Ammon's horn (tissue), 1 donor: ENCODE measurements at regions not wholly inside any gene's neighbourhood (a gene's known extent, or its start where the extent isn't known, plus 50 kb on each side); places are given as distances from the start of the nearest gene placed in this dataset.
"Not testable (repeated sequence)": the region's sequence is repeated elsewhere in the genome, so short reads cannot be mapped to it uniquely, and the experiment has no call there.

Experiments used
- DNase-seq: peaks from one replicate; pipeline ENCODE4 v3.0.0-alpha.2; 2016; ENCODE audit warnings: low spot score

DNA sequence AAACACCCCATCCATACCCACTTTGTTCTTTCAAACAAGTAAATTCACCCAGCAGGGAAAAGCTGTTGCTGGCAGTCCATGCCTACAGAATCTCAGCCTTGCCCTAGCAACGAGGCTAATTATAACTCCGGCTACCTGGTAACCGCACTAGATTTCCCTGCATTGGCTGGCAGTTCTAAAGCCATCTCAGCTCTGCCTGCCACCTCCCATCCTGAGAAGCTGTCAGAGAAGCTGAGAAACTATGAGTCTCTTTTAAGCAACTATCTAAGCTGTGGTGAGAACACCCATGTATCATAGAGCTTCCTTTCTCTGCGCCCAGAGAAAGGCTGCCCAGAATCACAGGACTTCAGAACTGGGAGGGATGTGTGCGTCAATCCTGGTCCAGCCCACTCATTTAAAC lies 126.5 kb upstream of the NBPF9 start:
- not testable (repeated sequence) for DNase-seq

- DNase-seq, result not testable (repeated sequence)
Observed at GRCh38 chr1:149234926-149235914, 131.9 kb upstream of the NBPF9 start.

- not testable (repeated sequence) for DNase-seq
Observed at GRCh38 chr1:149237515-149237914, 134.2 kb upstream of the NBPF9 start.

DNA sequence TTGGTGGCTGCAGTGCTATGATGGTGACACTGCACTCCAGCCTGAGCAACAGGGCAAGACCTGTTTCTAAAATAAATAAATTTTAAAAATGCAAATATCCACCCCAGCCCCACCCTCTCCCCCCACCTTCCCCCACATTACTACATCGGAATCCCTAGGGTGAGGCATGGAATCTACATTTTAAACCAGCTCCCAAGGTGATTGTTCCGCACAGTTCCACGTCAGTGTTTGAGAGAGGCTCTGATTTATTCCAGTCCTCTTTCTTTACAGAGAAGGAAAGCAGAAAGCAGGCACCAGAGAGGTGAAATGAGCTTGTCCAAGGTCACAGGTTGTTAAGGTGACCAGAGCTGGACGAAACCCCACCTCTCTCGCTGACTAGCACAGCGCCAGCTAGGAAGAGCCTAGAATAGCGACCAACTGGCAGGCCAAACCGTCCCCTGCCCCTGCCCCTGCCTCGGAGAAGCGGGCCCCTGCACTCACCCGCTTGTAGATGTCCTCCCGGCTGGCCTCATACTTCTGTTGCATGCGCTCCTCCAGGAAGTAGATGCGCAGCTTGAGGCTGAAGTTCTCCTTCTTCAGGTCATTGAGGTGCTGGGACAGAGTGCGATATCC lies 136.7 kb upstream of the NBPF9 start:
- DNase-seq, result not testable (repeated sequence)

- DNase-seq, result not testable (repeated sequence)
Observed at GRCh38 chr1:149240530-149240929, 137.2 kb upstream of the NBPF9 start.

- not testable (repeated sequence) for DNase-seq
Observed at GRCh38 chr1:149241272-149241671, 137.9 kb upstream of the NBPF9 start.

DNA sequence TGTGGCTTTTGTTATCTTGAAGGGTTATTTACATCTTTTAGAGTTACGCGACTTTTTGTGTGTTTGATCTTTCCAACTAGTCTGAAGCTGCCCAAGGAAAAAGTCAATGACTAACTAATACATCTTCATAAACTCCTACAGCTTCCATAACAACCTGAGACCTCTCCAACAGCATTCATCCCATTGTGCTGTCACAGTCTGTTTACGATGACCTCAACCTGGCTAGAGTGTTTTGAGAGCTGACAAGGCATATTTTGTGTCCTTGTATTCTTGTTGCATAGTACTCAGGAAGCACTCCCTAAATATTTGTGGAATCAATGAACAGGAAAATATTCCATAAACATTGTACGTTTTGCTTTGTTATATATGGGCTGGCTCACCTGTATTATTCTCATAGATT lies 140.2 kb upstream of the NBPF9 start:
- not testable (repeated sequence) for DNase-seq

GRCh38 chr1:149244621-149245020 lies 141.3 kb upstream of the NBPF9 start:
- not testable (repeated sequence) for DNase-seq

DNA sequence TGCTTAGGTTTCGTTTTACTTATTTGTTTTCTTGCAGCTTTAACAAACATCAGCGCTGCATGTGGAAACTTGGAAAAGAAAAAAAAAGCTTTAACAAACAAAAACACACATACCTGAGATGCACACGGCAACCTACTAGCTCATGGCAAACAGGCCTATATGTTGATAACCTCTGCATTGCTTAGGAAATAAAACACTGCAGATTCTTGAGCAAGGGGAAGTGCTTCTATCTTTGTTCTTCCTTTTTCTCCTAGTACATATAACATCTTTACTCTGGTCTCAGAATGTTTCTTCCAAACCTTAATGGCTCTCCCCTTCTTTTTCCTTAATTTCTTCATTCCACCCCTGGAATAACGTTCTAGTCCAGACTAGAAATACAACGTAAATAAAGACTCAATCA lies 142.9 kb upstream of the NBPF9 start:
- DNase-seq, result not testable (repeated sequence)

GRCh38 chr1:149248610-149249009 lies 145.3 kb upstream of the NBPF9 start:
- not testable (repeated sequence) for DNase-seq

DNA sequence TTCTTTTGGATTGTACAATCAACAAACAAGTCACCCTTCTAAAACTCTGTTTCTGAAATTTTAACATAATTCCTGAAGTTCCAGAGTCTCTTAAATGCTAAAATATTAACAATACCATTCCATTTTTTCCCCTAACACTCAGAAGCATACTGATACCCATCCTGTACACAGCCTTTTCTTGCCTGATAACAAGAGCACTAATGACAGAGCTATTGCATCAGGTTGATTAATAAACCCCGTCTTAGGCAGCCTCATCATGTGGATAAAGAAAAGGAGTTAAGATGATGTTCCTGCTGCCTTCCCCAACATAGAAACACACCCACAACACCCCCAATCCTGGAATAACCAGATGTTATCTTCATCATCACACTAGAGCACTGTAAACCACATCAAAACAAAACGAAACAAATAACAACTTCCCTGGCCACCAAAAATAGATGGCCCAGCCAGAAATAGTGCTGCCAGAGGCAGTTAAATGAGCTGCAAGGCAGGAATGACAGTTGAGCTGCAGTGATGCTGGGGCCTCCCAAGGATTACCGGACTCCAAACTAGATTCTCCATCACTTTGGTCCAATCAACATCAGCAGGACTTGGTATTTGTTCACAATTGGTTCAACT lies 146.6 kb upstream of the NBPF9 start:
- not testable (repeated sequence) for DNase-seq

- not testable (repeated sequence) for DNase-seq
Observed at GRCh38 chr1:149254894-149255847, 151.8 kb upstream of the NBPF9 start.

- DNase-seq, result not testable (repeated sequence)
Observed at GRCh38 chr1:149260284-149260683, 156.9 kb upstream of the NBPF9 start.

DNA sequence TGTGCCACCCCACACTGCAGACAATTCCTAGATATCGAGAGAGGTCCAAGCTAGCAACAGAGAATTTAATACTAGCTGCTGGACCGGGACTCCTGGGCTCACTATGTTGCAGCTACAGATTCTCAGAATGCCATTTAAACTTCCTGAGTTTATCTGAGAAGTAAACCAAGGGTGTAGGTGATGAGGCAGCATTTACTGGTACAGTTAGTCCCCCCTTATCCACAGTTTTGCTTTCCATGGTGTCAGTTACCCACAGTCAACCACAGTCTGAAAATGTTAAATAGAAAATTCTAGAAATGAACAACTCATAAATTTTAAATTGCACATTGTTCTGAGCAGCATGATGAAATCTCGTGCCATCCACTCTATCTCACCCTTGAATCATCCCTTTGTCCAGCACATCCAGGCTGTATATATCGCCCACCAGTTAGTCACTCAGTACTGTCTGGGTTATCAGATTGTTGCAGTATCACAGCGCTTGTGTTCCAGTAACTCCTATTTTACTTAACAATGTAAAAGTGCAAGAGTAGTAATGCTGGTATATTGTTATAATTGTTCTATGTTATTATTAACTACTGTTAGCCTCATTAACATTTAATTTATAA lies 157.5 kb upstream of the NBPF9 start:
- not testable (repeated sequence) for DNase-seq

DNA sequence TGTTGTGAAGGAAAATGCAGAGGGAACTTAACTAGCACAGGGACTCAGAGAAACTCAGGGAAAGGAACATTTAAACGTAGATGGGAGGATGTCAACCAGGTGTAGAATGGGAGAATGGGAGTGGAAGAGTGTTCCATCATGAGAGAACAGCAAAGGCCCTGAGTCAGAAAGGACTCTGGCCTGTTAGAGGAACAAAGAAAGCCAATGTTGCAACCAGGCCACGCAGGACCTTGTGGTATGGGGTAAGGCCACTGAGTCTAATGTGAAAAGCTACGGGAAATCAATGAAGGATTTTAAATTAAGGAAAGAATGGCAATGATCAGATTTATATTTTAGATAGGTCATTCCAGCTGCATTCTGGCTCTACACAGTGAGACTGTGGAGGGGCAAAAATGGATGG lies 163.9 kb upstream of the NBPF9 start:
- not testable (repeated sequence) for DNase-seq

DNA sequence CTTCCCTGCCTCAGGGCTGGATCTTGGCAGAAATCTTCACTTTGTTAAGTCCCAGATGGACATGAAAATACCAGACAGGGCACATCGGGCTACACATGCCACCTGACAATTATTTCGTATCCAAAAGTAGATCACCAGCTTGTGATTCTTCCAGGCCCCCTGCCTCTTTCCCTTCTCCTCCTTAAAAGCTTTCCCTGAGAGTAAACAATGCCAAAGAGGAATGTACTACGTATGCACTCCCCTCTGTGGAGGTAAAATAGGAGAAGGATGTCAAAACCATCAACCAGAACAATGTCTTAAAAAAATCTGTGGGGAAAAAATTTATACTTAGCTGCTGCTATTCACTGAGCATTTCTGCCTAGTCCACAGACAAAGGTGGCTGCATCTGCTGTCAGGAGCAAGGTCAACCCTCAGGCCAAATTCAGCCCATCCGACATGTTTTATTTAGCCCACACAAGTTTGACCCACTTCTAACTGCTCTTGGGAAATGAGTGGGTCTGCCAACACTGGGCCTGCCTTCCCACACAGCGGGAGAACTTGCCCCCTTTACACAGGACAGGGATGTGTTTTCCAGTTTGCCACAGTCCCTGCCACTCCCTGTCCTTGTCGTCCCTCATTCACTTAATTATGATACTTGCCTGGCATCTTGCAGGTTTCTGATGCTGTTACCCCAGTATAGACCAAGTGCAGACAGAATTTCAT lies 165.8 kb upstream of the NBPF9 start:
- DNase-seq, result not testable (repeated sequence)

DNA sequence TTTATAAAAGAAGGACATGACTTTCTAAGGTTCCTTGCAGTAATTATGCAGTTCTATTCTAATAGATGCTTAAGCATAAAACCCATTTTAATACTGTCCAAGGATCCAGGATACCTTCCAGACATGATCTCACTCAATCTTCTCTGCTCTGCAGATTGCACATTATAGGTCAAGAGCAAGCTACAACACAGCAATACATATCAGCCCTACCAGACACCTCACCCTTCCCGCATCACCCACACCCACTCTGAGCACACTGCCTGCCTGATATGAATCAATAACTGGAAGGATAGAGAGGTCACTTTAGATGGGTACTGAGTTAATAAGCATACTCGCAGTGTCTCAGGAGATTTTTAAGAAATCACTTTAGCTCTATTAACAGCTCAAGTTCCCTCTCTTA lies 166.5 kb upstream of the NBPF9 start:
- DNase-seq, result not testable (repeated sequence)

- not testable (repeated sequence) for DNase-seq
Observed at GRCh38 chr1:149274493-149274892, 171.1 kb upstream of the NBPF9 start.

DNA sequence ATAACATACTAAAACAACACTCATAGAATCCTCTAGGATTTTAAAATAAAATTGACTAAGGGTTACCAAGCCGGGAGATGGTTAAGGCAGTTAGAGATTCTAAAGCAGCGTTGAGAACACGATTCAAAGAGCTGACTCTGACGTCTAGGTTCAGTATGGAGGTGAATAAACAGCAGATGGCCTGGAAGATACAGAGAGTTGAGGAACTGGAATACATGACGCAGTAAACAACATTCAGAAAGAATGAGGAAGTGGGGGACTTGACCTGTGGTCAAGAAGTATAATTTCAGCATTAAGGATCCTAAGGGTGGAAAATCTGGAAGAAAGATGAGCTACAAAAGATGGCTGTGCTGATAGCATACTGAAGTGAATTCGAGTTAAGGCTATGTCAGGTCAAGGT lies 172.5 kb upstream of the NBPF9 start:
- DNase-seq, result not testable (repeated sequence)

- DNase-seq, result not testable (repeated sequence)
Observed at GRCh38 chr1:149276496-149276895, 173.1 kb upstream of the NBPF9 start.
